ENCODE measurements at regions not wholly inside any gene's neighbourhood (a gene's known extent, or its start where the extent isn't known, plus 50 kb on each side); places are given as distances from the start of the nearest gene placed in this dataset.

DNA sequence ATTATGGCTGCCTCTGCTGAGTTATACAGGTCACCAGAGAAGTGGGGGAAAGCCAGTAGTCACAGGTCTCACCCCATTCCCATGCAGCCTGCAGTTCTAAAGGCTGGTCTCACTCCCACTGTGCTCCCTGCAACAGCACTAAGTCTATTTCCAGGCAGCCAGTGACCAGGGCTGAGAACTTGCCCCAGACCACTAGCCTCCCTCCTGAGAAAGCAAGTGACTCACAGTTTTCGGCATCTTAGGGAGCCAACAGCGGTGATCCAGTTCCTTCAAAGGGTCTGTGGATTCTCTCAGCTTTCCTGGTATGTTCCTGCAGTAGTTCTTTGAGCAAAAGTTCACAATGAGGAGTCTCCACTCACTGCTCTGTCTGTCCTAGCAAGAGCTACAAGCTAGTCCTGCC lies 329.6 kb upstream of the MAP2 start:
- H3K23ac ChIP-seq (ENCODE audit: insufficient read length, low read depth, low read length), result no peak overlapping the region
- H3K27ac Mint-ChIP-seq, result no peak overlapping the region
- no peak overlapping the region for H4K5ac ChIP-seq (ENCODE audit: insufficient read length, low read depth, low read length)
- no peak overlapping the region for H4K8ac ChIP-seq (replicated peaks; ENCODE audit: insufficient read length, low read depth, low read length)
- H3K4me1 ChIP-seq (ENCODE audit: insufficient read depth, low read length), result no peaks in the 10 kb centered on the region
- H2BK120ac ChIP-seq (ENCODE audit: low read depth, low read length, poor library complexity, severe bottlenecking), result no peak overlapping the region
- no peak overlapping the region for H3K27ac ChIP-seq (ENCODE audit: insufficient read length, low read depth, low read length)
- no peak overlapping the region for H3K9ac ChIP-seq (ENCODE audit: extremely low read depth, insufficient read length, low read length)
- H3K36me3 Mint-ChIP-seq (ENCODE audit: insufficient read depth in 1 of 3, low read depth in 3 of 3), result no peaks in the 10 kb centered on the region; a peak in 1 of 7 replicates
- H2BK15ac ChIP-seq (ENCODE audit: low read depth, low read length), result no peak overlapping the region
- H3K18ac ChIP-seq (ENCODE audit: insufficient read length, low read depth, low read length), result no peak overlapping the region
- H3K79me2 ChIP-seq (ENCODE audit: insufficient read depth, low read length), result no peaks in the 10 kb centered on the region
- DNase-seq, result no peak
- H4K91ac ChIP-seq (ENCODE audit: insufficient read length, low read depth, low read length), result no peak overlapping the region
- no peak overlapping the region for H3K4ac ChIP-seq (ENCODE audit: low read depth, low read length)
- H2AFZ ChIP-seq (ENCODE audit: low read length), result no peak overlapping the region
- no peak overlapping the region for H3K56ac ChIP-seq (ENCODE audit: insufficient read length, low read depth, low read length)
- no CpG with 5 or more reads among the region's 2 CpGs for WGBS (ENCODE audit: extremely low coverage, insufficient read length, low lambda C conversion rate)
- no peaks in the 10 kb centered on the region for H3K23me2 ChIP-seq (ENCODE audit: insufficient read length, low read depth, low read length, poor library complexity, severe bottlenecking)
- no peak overlapping the region for H3T11ph ChIP-seq (ENCODE audit: low read length)
- H2BK5ac ChIP-seq (ENCODE audit: insufficient read length, low read length), result no peak overlapping the region
- no peaks in the 10 kb centered on the region for H3K27me3 ChIP-seq (ENCODE audit: insufficient read depth, low read length)
- H3K14ac ChIP-seq (ENCODE audit: insufficient read depth, low read length), result no peak overlapping the region
- H3K79me1 ChIP-seq (ENCODE audit: insufficient read depth, low read depth, low read length, poor library complexity, severe bottlenecking), result no peaks in the 10 kb centered on the region
- TF ChIP-seq, protein P1, sequence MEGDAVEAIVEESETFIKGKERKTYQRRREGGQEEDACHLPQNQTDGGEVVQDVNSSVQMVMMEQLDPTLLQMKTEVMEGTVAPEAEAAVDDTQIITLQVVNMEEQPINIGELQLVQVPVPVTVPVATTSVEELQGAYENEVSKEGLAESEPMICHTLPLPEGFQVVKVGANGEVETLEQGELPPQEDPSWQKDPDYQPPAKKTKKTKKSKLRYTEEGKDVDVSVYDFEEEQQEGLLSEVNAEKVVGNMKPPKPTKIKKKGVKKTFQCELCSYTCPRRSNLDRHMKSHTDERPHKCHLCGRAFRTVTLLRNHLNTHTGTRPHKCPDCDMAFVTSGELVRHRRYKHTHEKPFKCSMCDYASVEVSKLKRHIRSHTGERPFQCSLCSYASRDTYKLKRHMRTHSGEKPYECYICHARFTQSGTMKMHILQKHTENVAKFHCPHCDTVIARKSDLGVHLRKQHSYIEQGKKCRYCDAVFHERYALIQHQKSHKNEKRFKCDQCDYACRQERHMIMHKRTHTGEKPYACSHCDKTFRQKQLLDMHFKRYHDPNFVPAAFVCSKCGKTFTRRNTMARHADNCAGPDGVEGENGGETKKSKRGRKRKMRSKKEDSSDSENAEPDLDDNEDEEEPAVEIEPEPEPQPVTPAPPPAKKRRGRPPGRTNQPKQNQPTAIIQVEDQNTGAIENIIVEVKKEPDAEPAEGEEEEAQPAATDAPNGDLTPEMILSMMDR (conservative IDR thresholded peaks at IDR 0.05), result no peak
- no peak overlapping the region for H3K4me3 Mint-ChIP-seq
- H2BK20ac ChIP-seq (ENCODE audit: low read depth, low read length, poor library complexity, severe bottlenecking), result no peak overlapping the region
- H3K27me3 Mint-ChIP-seq (ENCODE audit: low read depth), result no peaks in the 10 kb centered on the region
- no peaks in the 10 kb centered on the region for H4K20me1 ChIP-seq (ENCODE audit: control insufficient read depth, insufficient read depth, insufficient read length)
- H2BK12ac ChIP-seq (ENCODE audit: insufficient read length, low read depth, low read length), result no peak overlapping the region
- H3K4me1 Mint-ChIP-seq, result peaks cover 5% of the 10 kb centered on the region in 2 experiments
- peaks cover 0 to 4% of the 10 kb centered on the region in 2 experiments; a peak in 2 of 5 replicates for H3K9me3 Mint-ChIP-seq
- no peak overlapping the region for H3K4me2 ChIP-seq (ENCODE audit: insufficient read depth, insufficient read length, low read length)
- H2AK5ac ChIP-seq (ENCODE audit: insufficient read length, low read length), result no peak overlapping the region
- no peaks in the 10 kb centered on the region for H3K9me3 ChIP-seq (ENCODE audit: control insufficient read depth, low read depth, low read length)

All from H9 (cell line).